Stimulated activated CD4-positive, alpha-beta T cell treated with anti-CD3 and anti-CD28 coated beads, Interleukin-1b, Interleukin-23, amount 100 ng/mL, for 48 hours (primary cell): ENCODE measurements at regions not wholly inside any gene's neighbourhood (a gene's known extent, or its start where the extent isn't known, plus 50 kb on each side); places are given as distances from the start of the nearest gene placed in this dataset.

Source experiments
- DNase-seq: peaks from one replicate; pipeline ENCODE4 v3.0.0-alpha.2; 2020

DNA sequence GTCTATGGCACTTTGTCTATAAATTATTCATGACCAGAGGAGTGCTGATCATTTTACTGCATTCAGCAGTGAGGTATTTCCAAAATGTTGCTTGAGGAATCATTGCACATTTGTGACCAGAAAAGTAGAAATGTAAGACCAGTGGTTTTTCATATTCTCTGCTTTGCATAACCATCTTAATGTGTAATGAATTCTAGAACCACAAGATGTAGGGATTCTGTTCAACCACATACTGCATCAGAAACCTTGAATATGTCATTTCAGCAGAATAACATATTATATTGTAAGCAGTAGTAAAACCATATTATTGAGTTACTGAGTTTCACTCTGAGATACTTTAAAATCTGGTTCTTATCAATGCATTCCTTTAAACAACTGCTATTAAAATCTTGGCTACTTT is 1243.4 kb downstream of the MAT2B start:
- no peak for DNase-seq

DNA sequence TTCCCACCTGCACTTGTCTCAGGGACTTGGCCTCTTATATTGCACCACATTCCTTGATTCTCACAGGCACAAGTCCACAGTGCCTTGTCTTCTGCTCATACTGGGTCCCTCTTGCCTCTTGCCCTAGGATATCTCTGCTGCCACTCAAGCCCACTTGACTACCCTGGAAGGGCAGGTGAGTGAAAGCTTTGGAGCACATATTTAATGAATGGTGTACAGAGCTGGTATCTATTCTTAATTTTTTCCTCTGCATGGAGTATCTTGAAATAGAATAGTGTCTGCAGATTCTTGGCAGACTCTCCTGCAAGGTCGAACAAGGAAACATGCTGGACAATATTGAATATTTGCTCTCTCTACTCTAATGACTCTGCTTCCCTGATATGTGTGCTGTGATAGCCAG is 1248.0 kb downstream of the MAT2B start:
- DNase-seq, result no peak

DNA sequence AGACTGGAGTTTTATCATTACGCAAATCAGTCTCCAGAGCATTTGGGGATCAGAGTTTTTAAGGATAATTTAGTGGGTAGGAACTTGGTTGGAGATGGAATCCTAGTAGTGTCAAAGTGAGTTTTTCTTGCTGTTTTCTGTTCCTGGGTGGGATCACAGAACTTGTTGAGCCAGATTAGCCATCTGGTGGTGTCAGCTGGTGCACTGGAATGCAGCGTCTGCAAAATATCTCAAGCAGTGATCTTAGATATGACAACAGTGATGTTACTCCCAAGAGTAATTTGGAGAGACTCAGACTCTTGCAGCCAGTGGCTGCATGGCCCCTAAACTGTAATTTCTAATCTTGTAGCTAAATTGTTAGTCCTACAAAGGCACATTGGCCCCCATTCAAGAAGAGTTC is 1257.8 kb downstream of the MAT2B start:
- no peak for DNase-seq

DNA sequence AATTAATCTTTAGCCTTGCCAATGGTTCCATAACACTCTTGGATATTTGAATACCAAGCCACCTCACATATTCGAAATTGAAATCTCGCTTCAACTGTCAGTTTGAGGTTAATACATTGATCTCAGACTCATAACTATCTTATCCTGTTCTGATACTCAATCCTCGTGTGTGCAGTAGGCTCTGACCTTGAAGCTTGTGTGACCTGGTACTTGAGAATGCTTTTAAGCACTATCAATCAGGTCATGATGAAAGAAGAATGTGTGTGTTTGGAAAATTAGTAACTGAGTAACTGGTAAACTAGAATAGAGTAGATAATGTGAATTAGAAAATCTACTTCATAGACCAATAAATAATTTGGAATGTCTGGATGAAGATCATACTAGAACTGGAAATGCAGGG is 1266.7 kb downstream of the MAT2B start:
- DNase-seq, result no peak

DNA sequence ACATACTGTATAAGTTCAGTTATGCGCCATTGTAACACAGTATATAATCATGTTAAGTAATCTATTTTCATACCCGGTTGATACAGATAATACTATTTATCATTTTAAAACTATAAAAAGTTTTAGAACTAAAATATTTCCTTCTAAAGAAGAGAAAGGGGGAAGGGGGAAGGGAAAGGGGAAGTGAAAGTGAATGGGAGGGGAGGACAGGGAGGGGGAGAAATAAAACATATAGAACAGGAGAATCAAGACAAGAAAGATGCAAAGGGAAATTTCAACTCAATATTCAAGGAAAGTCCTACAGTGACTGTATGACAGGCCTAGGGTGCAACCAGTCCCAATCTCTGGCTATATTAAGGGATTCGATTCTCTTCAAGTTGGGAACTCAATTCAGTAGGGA is 1278.8 kb downstream of the MAT2B start:
- no peak for DNase-seq

DNA sequence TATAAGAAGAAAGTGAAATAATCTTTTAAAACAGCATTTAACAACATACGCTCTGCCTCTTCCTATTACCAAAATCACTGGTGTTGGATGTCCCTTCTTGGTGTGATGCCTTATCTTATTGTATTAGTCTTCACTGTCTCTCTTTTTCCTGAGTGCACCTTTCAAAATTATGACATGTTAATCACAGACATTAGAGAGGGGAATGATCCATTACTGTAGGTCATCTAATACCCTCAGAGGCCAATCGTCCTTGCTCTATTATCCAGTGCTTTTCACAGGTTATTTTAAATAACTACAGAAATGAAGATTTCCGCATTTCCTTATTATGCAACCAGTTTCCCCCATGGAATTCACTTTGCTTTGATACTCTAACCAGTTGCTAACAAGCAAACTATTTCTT is 1292.7 kb downstream of the MAT2B start:
- no peak for DNase-seq

DNA sequence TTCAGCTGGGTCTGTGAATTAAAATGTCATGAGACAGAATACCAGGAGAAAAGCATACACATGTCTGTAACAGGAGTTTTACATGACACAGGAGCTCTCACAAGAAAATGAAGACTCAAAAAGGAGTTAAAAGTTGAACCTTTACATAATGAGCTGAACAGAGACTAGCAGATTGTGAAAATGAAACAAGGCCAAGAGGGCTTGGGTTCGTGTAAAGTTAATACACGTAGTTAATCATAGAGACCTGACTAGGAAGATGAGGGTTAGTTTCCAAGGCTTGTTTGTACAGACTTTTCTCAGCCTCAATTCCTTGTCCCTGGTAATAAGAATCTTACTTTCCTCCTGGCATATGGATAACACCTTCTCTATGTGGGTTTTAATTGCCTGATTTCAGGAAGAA is 1294.0 kb downstream of the MAT2B start:
- no peak for DNase-seq

DNA sequence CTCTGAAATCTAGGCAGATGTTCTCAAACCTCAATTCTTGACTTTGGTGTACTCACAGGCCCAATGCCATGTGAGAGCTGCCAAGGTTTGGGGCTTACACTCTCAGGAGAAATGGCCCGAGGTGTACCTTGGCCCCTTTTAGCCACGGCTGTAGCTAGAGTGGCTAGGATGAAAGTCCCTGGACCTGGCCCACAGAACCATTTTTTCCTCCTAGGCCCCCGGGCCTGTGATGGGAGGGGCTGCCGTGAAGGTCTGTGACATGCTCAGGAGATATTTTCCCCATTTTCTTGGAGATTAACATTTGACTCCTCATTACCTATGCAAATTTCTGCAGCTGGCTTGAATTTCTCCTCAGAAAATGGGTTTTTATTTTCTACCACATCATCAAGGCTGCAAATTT is 1296.5 kb downstream of the MAT2B start:
- no peak for DNase-seq

DNA sequence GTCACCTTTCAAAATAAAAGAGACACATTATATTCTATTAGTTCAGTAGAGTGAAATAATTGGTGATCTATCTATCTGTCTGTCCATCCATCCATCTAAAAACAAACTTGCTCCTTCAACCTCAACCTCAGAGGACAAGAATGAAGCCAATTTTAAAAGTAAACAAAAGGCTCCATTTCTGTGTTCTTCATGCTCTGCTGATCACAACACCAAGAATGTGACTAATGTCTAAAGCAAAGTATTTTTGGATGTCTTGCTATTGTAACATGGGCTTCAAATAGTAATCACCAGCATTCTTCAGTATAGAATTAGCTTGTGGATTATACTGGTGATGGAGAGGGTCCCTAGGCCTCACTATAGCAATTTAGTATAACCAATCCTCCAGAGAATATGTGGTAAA is 1304.4 kb downstream of the MAT2B start:
- DNase-seq, result no peak

DNA sequence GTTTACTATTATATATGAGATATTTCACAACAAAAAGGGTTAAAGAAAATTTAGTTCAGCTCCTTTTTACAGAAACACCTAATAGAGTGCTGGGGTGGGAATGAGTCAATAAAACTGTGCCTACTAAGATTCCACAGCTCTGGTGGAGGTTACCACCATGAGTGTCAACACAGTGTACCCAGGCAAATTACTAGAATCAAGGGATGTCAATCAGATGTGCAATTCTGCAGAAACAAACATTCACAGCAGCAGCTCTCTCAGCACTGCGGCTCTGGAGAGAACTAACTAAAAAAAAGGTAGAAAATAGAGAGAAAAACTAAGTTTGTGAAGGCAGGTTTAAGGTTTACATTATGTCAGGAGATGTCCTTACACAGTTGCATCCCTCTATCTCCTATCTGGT is 1313.0 kb downstream of the MAT2B start:
- no peak for DNase-seq

DNA sequence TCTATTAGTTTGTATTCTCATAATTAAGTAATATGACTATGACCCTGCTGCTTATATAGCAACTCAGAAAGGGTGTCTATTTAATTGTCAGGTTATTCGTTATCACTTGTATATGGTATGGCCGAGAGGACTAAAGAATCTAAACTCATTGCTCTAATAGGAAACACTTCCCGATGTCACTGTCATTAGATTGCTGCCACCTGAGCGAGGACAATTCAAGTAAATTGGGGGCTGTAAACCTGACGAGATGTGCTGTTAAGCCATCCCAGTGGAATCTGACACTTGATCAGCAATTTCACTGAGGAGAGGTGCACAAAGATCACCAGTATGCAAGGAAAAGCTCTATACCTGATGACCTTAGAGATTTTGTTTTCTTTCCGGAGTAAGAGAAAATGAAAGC is 1319.3 kb downstream of the MAT2B start:
- no peak for DNase-seq

DNA sequence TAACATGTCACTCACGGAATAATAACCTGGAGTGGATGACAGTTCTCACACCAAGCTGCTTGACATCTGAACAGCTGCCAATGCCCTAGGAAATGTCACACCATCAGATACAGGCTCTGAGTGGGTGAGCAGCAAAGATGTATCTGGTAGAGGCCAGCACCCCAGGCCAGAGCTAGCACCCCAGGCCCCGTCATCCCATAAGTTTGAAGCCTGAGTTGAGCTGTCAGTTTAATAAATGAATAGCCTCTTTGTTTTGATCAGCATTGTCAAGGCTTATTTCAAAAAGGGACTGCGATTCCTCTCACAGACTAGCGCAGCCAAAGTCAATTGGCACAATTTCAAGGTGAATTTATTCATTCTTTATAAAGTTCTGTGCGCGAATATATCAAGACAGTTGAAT is 1327.1 kb downstream of the MAT2B start:
- DNase-seq, result no peak

DNA sequence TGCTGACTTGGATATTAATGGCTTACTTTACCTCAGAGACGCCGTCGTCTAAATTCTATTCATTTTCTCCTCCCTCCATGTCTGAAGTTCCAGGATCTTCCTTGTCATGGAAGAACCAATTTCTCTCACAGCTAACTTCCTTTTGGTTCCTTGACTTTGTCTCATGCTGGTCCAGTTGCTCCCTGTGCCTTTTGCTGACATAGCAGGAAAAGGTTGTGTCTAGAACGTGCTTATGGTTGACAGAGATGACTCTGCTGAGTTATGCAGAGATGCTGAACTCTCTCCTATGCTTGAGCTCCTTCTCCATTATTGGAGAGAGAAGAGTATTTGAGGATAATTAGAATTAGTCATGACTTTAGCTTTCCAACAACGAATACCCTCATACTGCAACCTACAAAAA is 1338.9 kb downstream of the MAT2B start:
- no peak for DNase-seq

DNA sequence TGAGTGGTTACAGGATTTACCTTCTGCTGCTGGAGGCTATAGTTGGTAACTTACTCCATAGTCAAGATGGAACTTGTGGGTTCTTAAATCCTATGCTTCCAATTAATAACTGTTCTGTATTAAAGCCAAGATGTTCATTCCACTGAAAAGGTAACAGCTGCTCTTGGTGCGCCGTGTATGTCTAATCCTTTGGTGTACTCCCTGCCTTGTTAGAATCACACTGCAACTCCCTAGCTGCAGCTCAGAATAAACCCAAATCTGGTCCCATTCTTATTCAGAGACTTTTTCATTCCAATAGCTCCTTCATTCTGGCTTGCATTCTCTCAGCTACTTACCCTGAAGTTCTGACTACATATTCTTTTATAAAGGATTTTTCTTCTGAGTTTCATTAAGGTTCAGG is 1355.5 kb downstream of the MAT2B start:
- no peak for DNase-seq

DNA sequence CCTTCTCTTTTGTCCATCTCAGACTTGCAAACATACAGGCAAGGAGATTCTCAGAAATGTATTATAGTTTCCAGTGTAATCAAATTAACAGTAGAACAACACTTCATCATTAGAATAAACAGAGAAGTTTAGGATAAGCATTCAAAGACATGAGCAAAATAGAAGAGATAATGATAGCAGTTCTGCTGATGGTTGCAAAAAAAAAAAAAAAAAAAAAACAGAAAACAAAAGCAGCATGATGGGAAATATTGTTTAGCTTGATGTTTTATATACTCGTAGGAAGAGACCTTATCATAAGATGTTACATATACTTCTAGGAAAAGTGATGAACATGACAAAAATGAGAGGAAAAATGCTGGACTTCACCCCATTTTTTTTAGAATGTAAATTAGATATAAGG is 1356.2 kb downstream of the MAT2B start:
- no peak for DNase-seq

DNA sequence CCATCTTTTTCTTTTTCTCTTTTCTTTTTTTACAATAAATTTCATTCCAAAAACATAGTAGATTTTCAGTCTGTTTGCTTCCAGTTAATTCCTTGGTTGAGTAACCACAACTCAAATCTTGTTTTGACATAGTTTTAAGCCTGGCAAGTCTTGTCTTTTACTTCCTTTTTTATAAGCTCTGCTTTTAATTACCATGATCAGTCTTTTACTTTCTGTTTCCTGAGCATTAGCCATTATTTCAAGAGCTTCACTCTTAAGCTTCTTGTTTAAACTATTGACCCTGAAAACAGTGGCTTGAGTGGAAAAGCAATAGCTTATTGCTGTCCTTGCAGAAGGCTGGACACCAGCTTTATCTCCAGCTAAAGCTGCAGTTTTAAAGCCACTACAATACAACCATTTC is 1363.3 kb downstream of the MAT2B start:
- DNase-seq, result no peak

DNA sequence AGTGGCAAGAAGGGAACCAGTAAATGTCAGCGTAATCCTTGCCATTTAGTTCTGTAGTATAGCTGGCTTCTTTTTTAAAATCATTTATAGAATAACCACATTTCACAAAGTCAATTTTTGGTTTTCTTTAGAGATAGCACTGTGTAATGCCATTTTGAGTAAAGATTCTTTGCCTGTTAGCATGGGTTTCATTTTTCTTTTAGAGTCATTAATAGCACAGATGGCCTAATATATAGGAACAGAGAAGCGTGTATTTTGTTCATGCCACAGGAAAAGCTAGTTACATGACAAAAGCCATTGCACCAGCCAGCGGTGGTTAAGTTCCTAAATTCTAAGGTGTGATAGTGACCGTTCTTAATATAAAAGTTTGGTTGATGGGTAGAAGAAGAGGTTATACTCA is 1363.9 kb downstream of the MAT2B start:
- no peak for DNase-seq

DNA sequence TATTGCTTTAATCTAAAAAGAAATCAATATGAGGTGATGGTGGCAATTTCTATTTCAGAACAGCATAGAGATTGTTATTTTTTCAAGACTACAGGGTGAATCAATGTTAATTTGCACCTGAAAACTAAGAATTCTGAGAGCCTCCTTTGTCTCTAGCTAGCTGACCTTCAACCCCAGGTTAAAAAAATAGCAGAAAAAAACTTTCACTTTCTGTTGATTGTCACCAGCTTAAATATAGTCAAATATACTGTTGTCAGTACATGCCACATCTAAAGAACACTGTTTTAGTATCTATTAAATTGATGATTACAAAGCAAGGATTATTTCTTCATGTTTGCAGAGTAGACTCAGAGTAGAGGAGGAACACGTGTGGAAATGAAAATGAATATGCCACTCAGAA is 1371.4 kb downstream of the MAT2B start:
- no peak for DNase-seq

DNA sequence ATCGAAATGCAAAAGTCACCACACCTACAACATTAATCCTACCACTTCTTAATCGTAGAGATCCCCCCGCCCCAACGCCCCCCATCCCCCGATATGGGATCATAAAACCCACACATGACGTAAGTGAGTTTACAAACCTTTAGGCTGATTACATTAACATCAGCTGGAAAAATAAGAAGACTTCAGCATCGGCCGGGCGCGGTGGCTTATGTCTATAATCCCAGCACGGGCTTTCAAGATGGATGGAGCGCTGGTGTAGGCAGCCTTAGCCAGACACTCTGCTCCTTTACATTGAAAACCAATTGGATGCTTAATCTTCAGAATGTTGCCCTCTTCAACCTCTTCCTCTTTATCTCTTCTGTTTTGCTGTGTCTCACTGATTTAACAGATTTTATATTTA is 1376.0 kb downstream of the MAT2B start:
- no peak for DNase-seq

DNA sequence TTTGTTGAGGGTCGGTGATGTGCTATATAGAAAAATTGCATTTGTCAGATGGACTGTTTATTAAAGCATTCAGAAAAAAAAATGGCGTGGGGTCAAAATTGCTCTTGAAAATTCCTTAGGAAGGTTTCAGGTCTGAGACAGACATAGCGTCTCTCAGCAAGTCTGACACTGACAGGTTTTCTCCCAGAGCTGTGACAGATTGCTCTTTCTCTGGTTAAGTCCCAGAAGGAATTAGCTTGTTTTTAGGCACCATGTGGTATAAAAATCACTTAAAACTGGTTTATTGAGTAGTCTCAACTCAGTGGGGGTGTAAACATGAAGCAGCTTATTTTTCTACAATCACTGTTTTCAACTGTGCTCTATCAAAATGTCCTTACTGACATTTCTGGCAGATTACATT is 1379.8 kb downstream of the MAT2B start:
- DNase-seq, result no peak

DNA sequence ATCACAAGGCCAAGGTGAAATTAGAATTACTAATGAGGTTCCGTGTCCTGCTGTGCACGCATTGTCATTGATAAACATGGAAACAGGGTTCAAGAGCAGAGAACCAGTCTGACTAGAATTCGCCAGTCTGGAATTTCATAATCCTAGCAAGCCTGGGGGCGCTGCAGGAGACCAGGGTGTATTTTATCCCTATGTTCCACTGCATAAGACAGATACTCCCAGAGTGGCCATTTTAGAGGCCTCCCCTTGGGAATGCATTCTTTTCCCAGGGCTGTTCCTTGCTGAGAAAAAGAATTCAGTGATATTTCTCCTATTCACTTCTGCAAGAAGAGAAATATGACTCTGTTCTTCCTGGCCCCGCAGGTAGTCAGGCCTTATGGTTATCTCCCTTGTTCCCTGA is 1387.7 kb downstream of the MAT2B start:
- DNase-seq, result no peak

DNA sequence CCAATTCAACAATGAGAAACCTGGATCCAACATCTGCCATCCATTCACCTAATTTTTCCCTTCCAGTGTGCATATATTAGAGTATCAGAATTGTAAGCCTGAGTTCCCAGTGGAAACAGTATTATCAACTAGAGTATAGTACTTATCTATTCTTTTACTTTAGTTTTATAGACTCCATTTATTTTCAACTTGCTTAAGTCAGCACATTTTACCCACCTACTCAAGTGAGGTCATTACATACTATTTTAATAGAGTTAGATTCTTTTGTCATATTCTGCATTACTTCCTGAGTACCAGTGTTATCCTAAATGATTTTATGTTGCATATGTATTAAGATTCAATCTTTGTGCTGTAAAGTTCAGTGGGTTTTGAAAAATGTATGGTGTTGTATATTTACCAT is 1393.3 kb downstream of the MAT2B start:
- DNase-seq, result no peak

DNA sequence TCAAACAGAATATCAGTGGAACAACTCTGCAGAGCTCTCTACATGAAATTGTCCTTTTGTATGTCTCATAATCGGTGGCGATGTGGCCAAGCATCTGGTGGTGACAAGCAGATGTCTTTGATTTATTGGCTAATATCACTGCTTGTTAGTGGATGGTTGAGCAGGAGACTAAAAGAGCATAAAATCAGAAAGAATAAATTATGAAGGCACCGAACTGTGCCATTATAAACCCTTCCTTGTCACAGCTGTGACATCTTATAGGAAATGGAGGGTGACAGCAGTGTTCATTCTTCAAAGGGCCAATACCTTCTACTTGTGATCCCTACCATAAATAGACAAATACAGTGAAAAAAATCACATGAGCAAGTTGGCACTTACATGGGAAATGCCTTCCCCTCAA is 1404.3 kb downstream of the MAT2B start:
- DNase-seq, result no peak

DNA sequence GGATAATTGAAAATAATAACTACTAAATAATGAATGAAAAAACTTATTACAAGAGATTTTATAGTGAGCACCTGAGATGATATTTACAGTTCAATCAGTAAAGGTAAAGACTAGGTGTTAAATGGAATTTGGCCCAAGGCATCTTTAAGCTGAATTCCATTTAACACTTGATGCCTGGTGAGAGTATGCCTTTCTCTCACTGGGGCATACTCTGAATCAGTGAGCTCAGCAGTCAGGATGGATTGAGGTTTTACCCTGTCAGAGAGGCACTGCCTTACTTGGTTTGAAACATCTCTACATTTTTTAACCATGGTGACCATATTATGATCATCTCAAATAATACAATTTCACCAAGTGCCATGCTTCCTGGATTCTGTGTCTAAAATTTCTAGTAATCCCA is 1416.3 kb downstream of the MAT2B start:
- DNase-seq, result no peak

DNA sequence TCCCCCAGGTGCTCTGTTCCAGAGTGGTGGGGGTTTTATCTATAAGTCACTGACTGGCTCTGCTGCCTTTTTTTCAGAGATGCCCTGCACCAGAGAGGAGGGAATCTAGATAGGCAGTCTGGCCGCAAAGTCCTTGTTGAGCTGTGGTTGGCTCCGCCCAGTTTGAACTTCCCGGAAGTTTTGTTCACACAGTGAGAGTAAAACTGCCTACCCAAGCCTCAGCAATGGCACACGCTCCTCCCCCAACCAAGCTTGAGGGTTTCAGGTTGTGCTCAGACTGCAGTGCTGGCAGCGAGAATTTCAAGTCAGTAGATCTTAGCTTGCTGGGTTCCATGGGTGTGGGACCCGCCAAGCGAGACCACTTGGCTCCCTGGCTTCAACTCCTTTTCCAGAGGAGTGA is 1428.6 kb downstream of the MAT2B start:
- DNase-seq, result no peak

DNA sequence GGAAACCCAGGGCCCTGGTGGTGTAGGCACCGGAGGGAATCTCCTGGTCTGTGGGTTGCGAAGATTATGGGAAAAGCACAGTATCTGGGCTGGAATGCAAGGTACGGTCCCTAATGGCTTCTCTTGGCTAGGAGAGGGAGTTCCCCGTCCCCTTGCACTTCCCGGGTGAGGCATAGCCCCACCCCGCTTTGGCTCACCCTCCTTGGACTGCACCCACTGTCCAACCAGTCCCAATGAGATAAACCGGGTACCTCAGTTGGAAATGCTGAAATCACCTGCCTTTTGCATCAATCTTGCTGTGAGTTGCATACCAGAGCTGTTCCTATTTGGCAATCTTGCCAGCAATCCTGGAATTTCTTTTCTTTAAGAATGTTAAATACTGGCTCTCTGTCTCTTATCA is 1429.1 kb downstream of the MAT2B start:
- DNase-seq, result no peak

DNA sequence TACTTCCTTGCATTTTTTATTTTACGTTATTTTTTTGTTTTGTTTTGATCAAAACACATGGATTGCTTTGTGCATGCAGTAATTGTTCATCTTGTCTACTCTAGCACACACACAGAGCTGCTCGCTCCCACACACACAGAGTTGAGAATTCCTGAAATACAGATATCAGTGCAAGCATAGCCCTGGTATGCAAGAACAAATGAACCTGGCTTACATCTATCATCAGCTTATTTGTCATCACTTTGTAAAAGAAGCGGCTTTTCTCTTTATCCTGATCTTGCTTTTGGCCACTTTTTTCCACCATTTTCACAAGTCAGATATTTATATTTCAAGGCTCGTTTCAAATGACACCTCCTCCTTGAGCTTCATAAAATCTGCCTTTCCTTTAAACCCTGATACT is 1435.7 kb downstream of the MAT2B start:
- no peak for DNase-seq
